Prostate gland (tissue), 2 donors: ENCODE measurements at regions not wholly inside any gene's neighbourhood (a gene's known extent, or its start where the extent isn't known, plus 50 kb on each side); places are given as distances from the start of the nearest gene placed in this dataset.

Experiments
- DNase-seq: peaks from one replicate; pipeline ENCODE4 v3.0.0-alpha.2; 2019; ENCODE audit warnings: low spot score
- H3K27ac ChIP-seq, 2 donors: fragments of 200-600 bp; sonication (generic); 2 replicates each; pipeline ENCODE4 v1.5.1; 2017 to 2019
- H3K27me3 ChIP-seq: fragments of 200-600 bp; sonication (generic); replicated peaks from 2 replicates; pipeline ENCODE4 v1.5.1; 2019; ENCODE audit not compliant: insufficient read depth
- H3K36me3 ChIP-seq, 2 donors: fragments of 200-600 bp; sonication (generic); 1 replicate in 1 of 2; 2 replicates in 1 of 2; pipeline versions ENCODE4 v1.5.1 to v1.8.1; 2017 to 2019
- H3K4me1 ChIP-seq: fragments of 200-600 bp; sonication (generic); replicated peaks from 2 replicates; pipeline ENCODE4 v1.5.1; 2019
- H3K4me3 ChIP-seq, 2 donors: fragments of 200-600 bp; sonication (generic); 2 replicates each; pipeline ENCODE4 v1.5.1; 2017 to 2019
- H3K9me3 ChIP-seq: fragments of 200-600 bp; sonication (generic); 2 replicates; pipeline ENCODE4 v1.5.1; 2017
- CTCF ChIP-seq, 4 experiments: fragments of 200-600 bp in 2 of 4; fragments of 450-650 bp in 2 of 4; sonication (generic) in 2 of 4; IDR thresholded peaks; 1 replicate in 3 of 4; 2 replicates in 1 of 4; pipeline ENCODE4 v1.5.1; 2016 to 2019; ENCODE audit warnings: antibody characterized with exemption in 4 of 4, mild to moderate bottlenecking in 2 of 4, moderate library complexity in 2 of 4
- POLR2A ChIP-seq: fragments of 450-650 bp; IDR thresholded peaks from one replicate; pipeline ENCODE4 v1.6.1; 2016; ENCODE audit warnings: antibody characterized with exemption, mild to moderate bottlenecking
- POLR2AphosphoS5 ChIP-seq: sonication (generic); formaldehyde crosslinking; IDR thresholded peaks from one replicate; pipeline ENCODE4 v1.6.1; 2017; ENCODE audit warnings: antibody characterized with exemption
- WGBS: methylation state at CpG from one replicate; pipeline ENCODE4 v1.1.5; 2018; 5-methylcytosine and 5-hydroxymethylcytosine counted together
- intact Hi-C: fragments of 100-400 bp; cut with DNase I; formaldehyde crosslinking; loops from one replicate; pipeline ENCODE4 v1.14.2; 2022

GRCh38 chr19:27920774-27921173, 1292.2 kb downstream of the UQCRFS1 start:
- Histone ChIP-seq H3K36me3 (no peaks in the 10 kb centered on the region), H3K9me3 (no peaks in the 10 kb centered on the region), H3K4me3 (no peak overlapping the region), H3K27ac (no peak overlapping the region), H3K27me3 (no peaks in the 10 kb centered on the region), H3K4me1 (no peaks in the 10 kb centered on the region)
- intact Hi-C loops = no loop called here
- no peak for DNase-seq
- 79% methylated on average over 3 of the region's 3 CpGs for WGBS
- TF ChIP-seq CTCF (IDR thresholded peaks at IDR 0.05) (no peak), POLR2AphosphoS5 (no peak), POLR2A (no peak)

- no peaks in the 10 kb centered on the region for H3K9me3 ChIP-seq
- H3K27me3 ChIP-seq = no peaks in the 10 kb centered on the region
- 79% methylated on average over 3 of the region's 3 CpGs for WGBS
- TF ChIP-seq CTCF (IDR thresholded peaks at IDR 0.05) (no peak), POLR2AphosphoS5 (no peak), POLR2A (no peak)
- intact Hi-C loops = no loop called here
- no peaks in the 10 kb centered on the region for H3K4me1 ChIP-seq
- no peak for DNase-seq
- no peaks in the 10 kb centered on the region for H3K36me3 ChIP-seq
- H3K27ac ChIP-seq = no peak overlapping the region
- H3K4me3 ChIP-seq = no peak overlapping the region
Observed at GRCh38 chr19:27918818-27919217, 1294.1 kb downstream of the UQCRFS1 start.

GRCh38 chr19:27911122-27911898, 1301.6 kb downstream of the UQCRFS1 start:
- Histone ChIP-seq H3K27me3 (no peaks in the 10 kb centered on the region), H3K4me1 (no peaks in the 10 kb centered on the region), H3K9me3 (no peaks in the 10 kb centered on the region), H3K36me3 (no peaks in the 10 kb centered on the region), H3K4me3 (no peak overlapping the region), H3K27ac (no peak overlapping the region)
- WGBS = 87% methylated on average over 19 of the region's 19 CpGs
- intact Hi-C loops = no loop called here
- DNase-seq = no peak
- TF ChIP-seq POLR2A (no peak), CTCF (IDR thresholded peaks at IDR 0.05) (no peak), POLR2AphosphoS5 (no peak)

- no peaks in the 10 kb centered on the region for H3K4me1 ChIP-seq
- intact Hi-C loops = no loop called here
- H3K27ac ChIP-seq = no peak overlapping the region
- H3K27me3 ChIP-seq = no peaks in the 10 kb centered on the region
- no peaks in the 10 kb centered on the region for H3K36me3 ChIP-seq
- no peak for TF ChIP-seq POLR2A
- TF ChIP-seq POLR2AphosphoS5 = no peak
- no peak for TF ChIP-seq CTCF (IDR thresholded peaks at IDR 0.05)
- WGBS = 94% methylated on average over 29 of the region's 29 CpGs
- no peak for DNase-seq
- no peak overlapping the region for H3K4me3 ChIP-seq
- no peaks in the 10 kb centered on the region for H3K9me3 ChIP-seq
Observed at GRCh38 chr19:27909861-27910260, 1303.1 kb downstream of the UQCRFS1 start.

- 84% methylated on average over 38 of the region's 40 CpGs for WGBS
- no peak overlapping the region for H3K4me3 ChIP-seq
- intact Hi-C loops = no loop called here
Observed at GRCh38 chr19:27909185-27909840, 1303.6 kb downstream of the UQCRFS1 start.

More at GRCh38 chr19:27909185-27909840, 1303.6 kb downstream of the UQCRFS1 start:
- H3K36me3 ChIP-seq = no peaks in the 10 kb centered on the region
- TF ChIP-seq CTCF (IDR thresholded peaks at IDR 0.05) = no peak
- TF ChIP-seq POLR2A = no peak
- no peak for TF ChIP-seq POLR2AphosphoS5
- H3K9me3 ChIP-seq = no peaks in the 10 kb centered on the region
- no peak for DNase-seq
- H3K27me3 ChIP-seq = no peaks in the 10 kb centered on the region
- H3K27ac ChIP-seq = no peak overlapping the region
- H3K4me1 ChIP-seq = no peaks in the 10 kb centered on the region
